ENCODE measurements at regions not wholly inside any gene's neighbourhood (a gene's known extent, or its start where the extent isn't known, plus 50 kb on each side); places are given as distances from the start of the nearest gene placed in this dataset.

GRCh38 chr1:9459816-9460407 is 79.4 kb upstream of the SLC25A33 start:
- TF ChIP-seq CTCF (optimal IDR thresholded peaks at IDR 0.05 in 1 of 3, IDR thresholded peaks at IDR 0.05 in 1 of 3, conservative IDR thresholded peaks at IDR 0.05 in 1 of 3; ENCODE audit: extremely low read depth in 1 of 3, insufficient read depth in 2 of 3, low read length in 3 of 3) (no peak), EZH2 (IDR thresholded peaks at IDR 0.05; ENCODE audit: low read length) (no peak)

All from keratinocyte (primary cell).